BJ (cell line): ENCODE measurements at regions not wholly inside any gene's neighbourhood (a gene's known extent, or its start where the extent isn't known, plus 50 kb on each side); places are given as distances from the start of the nearest gene placed in this dataset.

Experiments used
- CTCF ChIA-PET: fragments of 350-600 bp; formaldehyde crosslinking; extraction: SDS; loops from one replicate; lab custom pipeline; 2021; ENCODE audit warnings: antibody characterized with exemption, inconsistent platforms; lab: Yijun Ruan, JAX
- POLR2A ChIA-PET: fragments of 300-600 bp; sonication (Branson Sonifier 250); formaldehyde crosslinking; extraction: SDS; loops from one replicate; lab custom pipeline; 2021; ENCODE audit warnings: antibody characterized with exemption; lab: Charles Lee
- DNase-seq: peaks from one replicate; pipeline ENCODE4 v3.0.0-alpha.2; 2011; ENCODE audit warnings: low read depth
- H3K27me3 ChIP-seq: 2 replicates; pipeline ENCODE4 v1.6.0; 2011; ENCODE audit warnings: low read length; ENCODE audit not compliant: control insufficient read depth, insufficient read depth
- H3K36me3 ChIP-seq: 2 replicates; pipeline ENCODE4 v1.5.1; 2011; ENCODE audit warnings: low read length; ENCODE audit not compliant: control insufficient read depth, insufficient read depth
- H3K4me3 ChIP-seq: 2 replicates; pipeline ENCODE4 v1.5.1; 2011; ENCODE audit warnings: low read depth, mild to moderate bottlenecking, control low read depth, low read length
- CTCF ChIP-seq: IDR thresholded peaks from 2 replicates; pipeline ENCODE4 v1.5.1; 2011; ENCODE audit warnings: low read depth, mild to moderate bottlenecking, control low read depth, inconsistent platforms, low read length, moderate library complexity; ENCODE audit not compliant: insufficient read depth

GRCh38 chr13:76764916-76765315 is 121.3 kb downstream of the KCTD12 start:
- CTCF ChIA-PET = interaction anchor here (0.6 kb wide), 1 partner anchor 28 kb away, joined by 3 read pairs; no protein-coding TSS in a partner anchor
- no peak for TF ChIP-seq CTCF
- Histone ChIP-seq H3K27me3 (no peaks in the 10 kb centered on the region; the same call in 1 of the 2 replicates), H3K36me3 (no peaks in the 10 kb centered on the region), H3K4me3 (no peak overlapping the region)
- no peak for DNase-seq
- POLR2A ChIA-PET = no interaction called here

GRCh38 chr13:76764429-76764828 is 121.8 kb downstream of the KCTD12 start:
- H3K36me3 ChIP-seq = no peaks in the 10 kb centered on the region
- no peak for TF ChIP-seq CTCF
- no peak for DNase-seq
- H3K27me3 ChIP-seq = no peaks in the 10 kb centered on the region; the same call in 1 of the 2 replicates
- POLR2A ChIA-PET = no interaction called here
- CTCF ChIA-PET = interaction anchor here (0.6 kb wide), 1 partner anchor 27 kb away, joined by 3 read pairs; no protein-coding TSS in a partner anchor
- no peak overlapping the region for H3K4me3 ChIP-seq

DNA sequence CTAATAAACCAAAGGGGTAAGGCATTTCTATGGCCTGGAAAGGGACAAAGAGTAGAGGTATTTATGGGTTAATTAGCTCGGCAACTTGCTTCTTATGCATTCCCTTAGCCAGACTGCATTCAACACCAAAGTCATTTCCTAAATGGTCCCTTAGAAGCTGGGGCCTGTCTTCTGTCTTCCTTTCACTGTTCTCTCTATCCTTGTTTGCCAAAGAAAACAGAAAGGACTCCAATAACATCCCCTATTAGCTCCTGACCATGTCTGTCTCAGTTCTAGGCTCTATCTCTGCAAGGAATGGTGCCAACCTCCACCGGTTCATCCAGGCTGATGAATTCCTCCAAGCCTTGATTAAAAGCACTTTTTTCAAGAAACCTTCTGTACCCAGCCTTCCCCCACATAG is 123.5 kb downstream of the KCTD12 start:
- ChIA-PET POLR2A (no interaction called here), CTCF (no interaction called here)
- Histone ChIP-seq H3K4me3 (no peak overlapping the region), H3K36me3 (no peaks in the 10 kb centered on the region), H3K27me3 (no peaks in the 10 kb centered on the region; the same call in 1 of the 2 replicates)
- DNase-seq = no peak
- no peak for TF ChIP-seq CTCF

GRCh38 chr13:76759877-76760276 is 126.3 kb downstream of the KCTD12 start:
- Histone ChIP-seq H3K36me3 (no peaks in the 10 kb centered on the region), H3K27me3 (no peaks in the 10 kb centered on the region; the same call in 1 of the 2 replicates), H3K4me3 (no peak overlapping the region)
- TF ChIP-seq CTCF = no peak
- POLR2A ChIA-PET = no interaction called here
- CTCF ChIA-PET = no interaction called here
- DNase-seq = no peak

DNA sequence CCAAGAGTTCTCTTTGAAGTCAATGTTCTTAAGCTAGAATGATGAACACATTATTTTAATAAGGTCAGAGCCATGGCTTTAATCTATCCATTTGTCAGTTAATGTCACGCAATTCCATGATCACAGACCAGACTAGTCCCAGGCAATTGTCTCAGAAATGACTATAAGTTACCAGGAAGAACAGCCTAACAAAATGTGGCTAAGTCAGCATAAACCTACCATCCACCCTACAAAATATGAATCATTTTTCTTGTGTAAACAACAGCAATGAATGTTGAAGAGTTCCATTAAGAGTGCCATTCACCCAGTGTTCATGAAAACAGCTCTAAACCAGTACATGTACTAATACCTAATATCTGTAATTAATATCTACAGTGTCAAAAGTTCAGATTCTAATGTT is 127.5 kb downstream of the KCTD12 start:
- ChIA-PET CTCF (interaction anchor here (0.6 kb wide), 1 partner anchor 1315 kb away, joined by 3 read pairs; no protein-coding TSS in a partner anchor), POLR2A (no interaction called here)
- Histone ChIP-seq H3K36me3 (no peaks in the 10 kb centered on the region), H3K27me3 (no peaks in the 10 kb centered on the region), H3K4me3 (no peak overlapping the region)
- no peak for TF ChIP-seq CTCF
- no peak for DNase-seq
